ENCODE measurements at regions not wholly inside any gene's neighbourhood (a gene's known extent, or its start where the extent isn't known, plus 50 kb on each side); places are given as distances from the start of the nearest gene placed in this dataset.

- TF ChIP-seq CTCF (IDR thresholded peaks at IDR 0.05) = no peak
- no peak for TF ChIP-seq POLR2A (IDR thresholded peaks at IDR 0.05)
Observed at GRCh38 chr1:193486671-193487229, 300.3 kb upstream of the B3GALT2 start.
